Activated CD8-positive, alpha-beta T cell treated with anti-CD3 and anti-CD28 coated beads, Interleukin-2, amount 10 ng/mL, durations not matched to agents 7 days and 5 days (primary cell): ENCODE measurements at regions not wholly inside any gene's neighbourhood (a gene's known extent, or its start where the extent isn't known, plus 50 kb on each side); places are given as distances from the start of the nearest gene placed in this dataset. TPM values are rescaled to one million over a fixed set of nuclear protein-coding genes. Genes with fewer than 3 reads are reported as not detected.

Experiments used
- microRNA-seq: library from miRNA; unstranded; fragments of <30 nt; microRNA quantifications from one replicate; pipeline ENCODE4 v1.2.0, GENCODE V29; 2022

Small RNAs in the stretch of these regions (microRNA-seq; reads per million reads assigned to microRNA genes)
- gene MIR4704 (not detected), gene MIR548X2 (not detected)
